ENCODE measurements at regions not wholly inside any gene's neighbourhood (a gene's known extent, or its start where the extent isn't known, plus 50 kb on each side); places are given as distances from the start of the nearest gene placed in this dataset.

DNA sequence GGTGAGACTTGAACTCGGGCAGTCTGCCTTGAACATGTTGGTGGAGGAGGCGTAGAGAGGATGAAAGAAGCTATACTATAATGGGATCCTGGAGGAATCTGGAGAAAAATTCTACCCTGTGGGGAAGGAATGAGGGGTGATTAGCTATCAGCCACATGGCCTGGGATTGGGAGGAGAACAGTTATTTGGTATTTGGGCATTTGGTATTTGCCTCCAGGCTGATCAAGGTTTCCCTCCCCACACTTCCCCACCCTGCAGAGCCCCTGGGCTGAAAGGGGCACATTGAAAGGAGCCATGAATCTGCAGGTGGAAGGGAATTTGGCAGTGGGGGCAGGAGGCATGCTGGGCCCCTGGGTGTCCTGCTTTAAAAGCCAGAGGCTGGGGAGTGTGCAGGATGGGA, 235.3 kb downstream of the INHBA start (continued):
- TF ChIP-seq, protein P1, sequence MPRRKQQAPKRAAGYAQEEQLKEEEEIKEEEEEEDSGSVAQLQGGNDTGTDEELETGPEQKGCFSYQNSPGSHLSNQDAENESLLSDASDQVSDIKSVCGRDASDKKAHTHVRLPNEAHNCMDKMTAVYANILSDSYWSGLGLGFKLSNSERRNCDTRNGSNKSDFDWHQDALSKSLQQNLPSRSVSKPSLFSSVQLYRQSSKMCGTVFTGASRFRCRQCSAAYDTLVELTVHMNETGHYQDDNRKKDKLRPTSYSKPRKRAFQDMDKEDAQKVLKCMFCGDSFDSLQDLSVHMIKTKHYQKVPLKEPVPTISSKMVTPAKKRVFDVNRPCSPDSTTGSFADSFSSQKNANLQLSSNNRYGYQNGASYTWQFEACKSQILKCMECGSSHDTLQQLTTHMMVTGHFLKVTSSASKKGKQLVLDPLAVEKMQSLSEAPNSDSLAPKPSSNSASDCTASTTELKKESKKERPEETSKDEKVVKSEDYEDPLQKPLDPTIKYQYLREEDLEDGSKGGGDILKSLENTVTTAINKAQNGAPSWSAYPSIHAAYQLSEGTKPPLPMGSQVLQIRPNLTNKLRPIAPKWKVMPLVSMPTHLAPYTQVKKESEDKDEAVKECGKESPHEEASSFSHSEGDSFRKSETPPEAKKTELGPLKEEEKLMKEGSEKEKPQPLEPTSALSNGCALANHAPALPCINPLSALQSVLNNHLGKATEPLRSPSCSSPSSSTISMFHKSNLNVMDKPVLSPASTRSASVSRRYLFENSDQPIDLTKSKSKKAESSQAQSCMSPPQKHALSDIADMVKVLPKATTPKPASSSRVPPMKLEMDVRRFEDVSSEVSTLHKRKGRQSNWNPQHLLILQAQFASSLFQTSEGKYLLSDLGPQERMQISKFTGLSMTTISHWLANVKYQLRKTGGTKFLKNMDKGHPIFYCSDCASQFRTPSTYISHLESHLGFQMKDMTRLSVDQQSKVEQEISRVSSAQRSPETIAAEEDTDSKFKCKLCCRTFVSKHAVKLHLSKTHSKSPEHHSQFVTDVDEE (CRISPR knock-in tag; IDR thresholded peaks at IDR 0.05): no peak
- TF ChIP-seq CREB5 (CRISPR knock-in tag; IDR thresholded peaks at IDR 0.05; ENCODE audit: low read depth) (no peak), OSR1 (CRISPR knock-in tag; IDR thresholded peaks at IDR 0.05) (no peak), ISL1 (CRISPR knock-in tag; IDR thresholded peaks at IDR 0.05) (no peak), ZFP3 (CRISPR knock-in tag; IDR thresholded peaks at IDR 0.05) (no peak), ZC3H10 (CRISPR knock-in tag; IDR thresholded peaks at IDR 0.05) (no peak), TCF4 (CRISPR knock-in tag; IDR thresholded peaks at IDR 0.05; ENCODE audit: borderline replicate concordance) (no peak), SNAI2 (CRISPR knock-in tag; IDR thresholded peaks at IDR 0.05) (no peak), POU6F1 (CRISPR knock-in tag; IDR thresholded peaks at IDR 0.05; ENCODE audit: borderline replicate concordance, low read depth) (no peak), CSDC2 (CRISPR knock-in tag; IDR thresholded peaks at IDR 0.05) (no peak), ARNTL (CRISPR knock-in tag; IDR thresholded peaks at IDR 0.05; ENCODE audit: borderline replicate concordance, low read depth) (no peak), RARB (CRISPR knock-in tag; IDR thresholded peaks at IDR 0.05) (no peak), ZNF565 (CRISPR knock-in tag; conservative IDR thresholded peaks at IDR 0.05; ENCODE audit: low read depth) (no peak)

DNA sequence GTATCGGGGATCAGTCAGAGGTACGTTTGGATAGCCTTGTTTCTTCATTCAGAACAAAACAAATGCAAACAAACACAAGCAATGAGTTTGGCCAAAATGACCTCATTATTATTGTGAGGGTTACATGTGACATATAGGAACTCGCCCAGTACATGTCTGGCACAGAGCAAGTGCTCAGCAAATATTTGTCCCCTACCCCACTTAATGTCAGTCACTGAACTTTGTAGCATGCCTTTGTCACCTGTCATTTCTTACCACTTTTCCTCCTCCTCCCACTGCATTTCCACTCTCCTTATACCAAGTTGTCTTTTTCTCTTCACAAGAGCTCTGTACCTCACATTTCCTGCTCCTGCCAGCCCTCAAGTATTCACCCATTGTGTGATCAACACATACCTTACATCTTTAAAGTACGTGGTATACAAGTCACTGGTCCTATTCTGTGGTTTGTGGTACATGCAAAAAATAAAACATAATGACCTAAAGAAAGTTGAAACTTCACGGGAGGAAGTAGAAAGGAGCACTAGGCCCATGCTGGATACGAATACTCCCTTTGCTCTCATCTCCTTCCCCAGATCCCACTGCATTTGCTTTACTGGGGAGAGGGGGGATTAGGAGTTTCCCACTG, 236.0 kb downstream of the INHBA start:
- TF ChIP-seq CSDC2 (CRISPR knock-in tag; IDR thresholded peaks at IDR 0.05) (no peak), ISL1 (CRISPR knock-in tag; IDR thresholded peaks at IDR 0.05) (no peak), RARB (CRISPR knock-in tag; IDR thresholded peaks at IDR 0.05) (no peak), TCF4 (CRISPR knock-in tag; IDR thresholded peaks at IDR 0.05; ENCODE audit: borderline replicate concordance) (no peak), ZFP30 (CRISPR knock-in tag; IDR thresholded peaks at IDR 0.05) (no peak), BACH2 (CRISPR knock-in tag; IDR thresholded peaks at IDR 0.05; ENCODE audit: borderline replicate concordance) (no peak), PPARA (CRISPR knock-in tag; IDR thresholded peaks at IDR 0.05; ENCODE audit: borderline replicate concordance) (no peak), OSR1 (CRISPR knock-in tag; IDR thresholded peaks at IDR 0.05) (no peak), ARNTL (CRISPR knock-in tag; IDR thresholded peaks at IDR 0.05; ENCODE audit: borderline replicate concordance, low read depth) (no peak)
- TF ChIP-seq, protein P1 (CRISPR knock-in tag; IDR thresholded peaks at IDR 0.05): no peak

GRCh38 chr7:41465571-41465970, 237.3 kb downstream of the INHBA start:
- no peak for TF ChIP-seq ZFP30 (CRISPR knock-in tag; IDR thresholded peaks at IDR 0.05)
- no peak for TF ChIP-seq CREB5 (CRISPR knock-in tag; IDR thresholded peaks at IDR 0.05; ENCODE audit: low read depth)
- TF ChIP-seq SNAI2 (CRISPR knock-in tag; IDR thresholded peaks at IDR 0.05): no peak
- TF ChIP-seq ZNF70 (CRISPR knock-in tag; IDR thresholded peaks at IDR 0.05): no peak
- TF ChIP-seq PATZ1 (CRISPR knock-in tag; IDR thresholded peaks at IDR 0.05; ENCODE audit: borderline replicate concordance): no peak
- TF ChIP-seq ARNTL (CRISPR knock-in tag; IDR thresholded peaks at IDR 0.05; ENCODE audit: borderline replicate concordance, low read depth): no peak
- no peak for TF ChIP-seq ZFP3 (CRISPR knock-in tag; IDR thresholded peaks at IDR 0.05)
- TF ChIP-seq CSRNP3 (CRISPR knock-in tag; IDR thresholded peaks at IDR 0.05): no peak
- no peak for ATAC-seq

More for the DNA sequence above, 236.0 kb downstream of the INHBA start:
- no peak for ATAC-seq

Measured in SK-N-SH treated with all-trans-retinoic acid at 6 μM for 48 hours (cell line).